Lung (tissue), 11 donors: ENCODE measurements at regions not wholly inside any gene's neighbourhood (a gene's known extent, or its start where the extent isn't known, plus 50 kb on each side); places are given as distances from the start of the nearest gene placed in this dataset.

Source experiments
- ATAC-seq: fragments of 200-7000 bp; cut with Tn5 transposase; one replicate; pipeline ENCODE4 v1.9.1; 2020; ENCODE audit warnings: moderate number of reproducible peaks; ENCODE audit not compliant: insufficient read depth, low FRiP score
- DNase-seq, 3 donors: peaks; one replicate each; pipeline ENCODE4 v3.0.0-alpha.2; 2013 to 2017
- H3K27ac ChIP-seq, 2 donors: one replicate each; pipeline ENCODE4 v1.5.1; 2013; ENCODE audit warnings: mild to moderate bottlenecking in 2 of 2, moderate library complexity in 2 of 2, control low read depth in 1 of 2, inconsistent platforms in 1 of 2, low read depth in 1 of 2, low read length in 1 of 2
- H3K27me3 ChIP-seq, 3 donors: one replicate each; pipeline ENCODE4 v1.5.1; 2013; ENCODE audit warnings: low read length in 2 of 3; ENCODE audit not compliant: control insufficient read depth in 3 of 3, insufficient read depth in 3 of 3
- H3K36me3 ChIP-seq, 4 donors: one replicate each; pipeline ENCODE4 v1.5.1; 2013; ENCODE audit warnings: low read length in 4 of 4, mild to moderate bottlenecking in 1 of 4, moderate library complexity in 1 of 4; ENCODE audit not compliant: control insufficient read depth in 4 of 4, insufficient read depth in 4 of 4
- H3K4me1 ChIP-seq, 5 donors: one replicate each; pipeline ENCODE4 v1.5.1; 2013; ENCODE audit warnings: low read length in 5 of 5, mild to moderate bottlenecking in 2 of 5, moderate library complexity in 1 of 5; ENCODE audit not compliant: control insufficient read depth in 5 of 5, insufficient read depth in 5 of 5
- H3K4me3 ChIP-seq: one replicate; pipeline ENCODE4 v1.5.1; 2013; ENCODE audit warnings: mild to moderate bottlenecking, control low read depth, moderate library complexity
- H3K9ac ChIP-seq, 2 donors: one replicate each; pipeline ENCODE4 v1.5.1; 2013; ENCODE audit warnings: low read length in 2 of 2, control low read depth in 1 of 2; ENCODE audit not compliant: insufficient read depth in 1 of 2
- H3K9me3 ChIP-seq, 4 donors: one replicate each; pipeline ENCODE4 v1.5.1; 2013; ENCODE audit warnings: low read length in 3 of 4, mild to moderate bottlenecking in 1 of 4, moderate library complexity in 1 of 4; ENCODE audit not compliant: control insufficient read depth in 4 of 4, insufficient read depth in 3 of 4
- CTCF ChIP-seq: IDR thresholded peaks from 2 replicates; pipeline ENCODE4 v1.5.1; 2012; ENCODE audit warnings: mild to moderate bottlenecking; ENCODE audit errors: control extremely low read depth, extremely low read depth
- WGBS, 2 donors: extraction: QIAGEN DNeasy Blood & Tissue Kit; methylation state at CpG; one replicate each; pipeline ENCODE4 v1.1.7; 2013; 5-methylcytosine and 5-hydroxymethylcytosine counted together
- donor health status: control.
- donor health status: control.
- donor health status: Bipolar disorder and iron deficiency.
- donor health status: healthy.
- donor health status: DM: yes; HTN: yes; CAD: no.

GRCh38 chr5:2148312-2149194 lies 265.8 kb upstream of the IRX4 start:
- H3K9ac ChIP-seq = no peak overlapping the region
- TF ChIP-seq CTCF = no peak
- H3K27ac ChIP-seq = no peak overlapping the region
- no peaks in the 10 kb centered on the region for H3K36me3 ChIP-seq
- H3K4me3 ChIP-seq = no peak overlapping the region
- DNase-seq (no peak), ATAC-seq (no peak)
- no peaks in the 10 kb centered on the region for H3K27me3 ChIP-seq
- H3K9me3 ChIP-seq = peaks cover 0 to 18% (median 0%) of the 10 kb centered on the region in 4 donors
- no peaks in the 10 kb centered on the region for H3K4me1 ChIP-seq
- 85 to 86% methylated on average over 14 of the region's 14 CpGs for WGBS, 2 donors

- WGBS, 2 donors = 73 to 82% methylated on average over 13 of the region's 13 CpGs
- Histone ChIP-seq H3K4me1 (no peaks in the 10 kb centered on the region), H3K4me3 (no peak overlapping the region), H3K9me3 (peaks cover 0 to 15% (median 0%) of the 10 kb centered on the region in 4 donors), H3K27ac (no peak overlapping the region), H3K27me3 (no peaks in the 10 kb centered on the region), H3K9ac (no peak overlapping the region), H3K36me3 (no peaks in the 10 kb centered on the region)
- ATAC-seq (no peak), DNase-seq (no peak)
- TF ChIP-seq CTCF = no peak
Measured at GRCh38 chr5:2147504-2148311, 265.0 kb upstream of the IRX4 start.

- Histone ChIP-seq H3K4me1 (no peaks in the 10 kb centered on the region), H3K36me3 (no peaks in the 10 kb centered on the region), H3K9ac (no peak overlapping the region), H3K9me3 (peaks cover 0 to 13% (median 0%) of the 10 kb centered on the region in 4 donors), H3K27me3 (peaks cover 0 to 11% (median 4%) of the 10 kb centered on the region in 3 donors), H3K27ac (no peak overlapping the region), H3K4me3 (no peak overlapping the region)
- WGBS, 2 donors = 75 to 78% methylated on average over 12 of the region's 12 CpGs
- TF ChIP-seq CTCF = no peak
- no peak for ATAC-seq
- DNase-seq = no peak
Measured at GRCh38 chr5:2143646-2144353, 261.1 kb upstream of the IRX4 start.
